Bronchial epithelial cell (primary cell): ENCODE measurements at regions not wholly inside any gene's neighbourhood (a gene's known extent, or its start where the extent isn't known, plus 50 kb on each side); places are given as distances from the start of the nearest gene placed in this dataset.

Source experiments
- DNase-seq: peaks from one replicate; pipeline ENCODE4 v3.0.0-alpha.2; 2010; ENCODE audit warnings: low read depth
- FAIRE-seq: peaks from 2 replicates; lab custom pipeline; 2011; peaks lifted over from hg19 to GRCh38; lab: Jason Lieb, UNC
- H3K27me3 ChIP-seq: 2 replicates; pipeline ENCODE4 v1.5.1; 2011; ENCODE audit warnings: low read length; ENCODE audit not compliant: control insufficient read depth, insufficient read depth
- H3K36me3 ChIP-seq: 2 replicates; pipeline ENCODE4 v1.5.1; 2011; ENCODE audit warnings: low read length; ENCODE audit not compliant: control insufficient read depth, insufficient read depth
- H3K4me3 ChIP-seq: 2 replicates; pipeline ENCODE4 v1.5.1; 2011; ENCODE audit warnings: mild to moderate bottlenecking, low read depth, low read length, control low read depth
- TF ChIP-seq, protein P1 (sequence below): IDR thresholded peaks from 2 replicates; pipeline ENCODE4 v1.5.1; 2011; ENCODE audit warnings: mild to moderate bottlenecking, moderate library complexity, low read length, control low read depth, inconsistent platforms; ENCODE audit not compliant: insufficient read depth, severe bottlenecking

DNA sequence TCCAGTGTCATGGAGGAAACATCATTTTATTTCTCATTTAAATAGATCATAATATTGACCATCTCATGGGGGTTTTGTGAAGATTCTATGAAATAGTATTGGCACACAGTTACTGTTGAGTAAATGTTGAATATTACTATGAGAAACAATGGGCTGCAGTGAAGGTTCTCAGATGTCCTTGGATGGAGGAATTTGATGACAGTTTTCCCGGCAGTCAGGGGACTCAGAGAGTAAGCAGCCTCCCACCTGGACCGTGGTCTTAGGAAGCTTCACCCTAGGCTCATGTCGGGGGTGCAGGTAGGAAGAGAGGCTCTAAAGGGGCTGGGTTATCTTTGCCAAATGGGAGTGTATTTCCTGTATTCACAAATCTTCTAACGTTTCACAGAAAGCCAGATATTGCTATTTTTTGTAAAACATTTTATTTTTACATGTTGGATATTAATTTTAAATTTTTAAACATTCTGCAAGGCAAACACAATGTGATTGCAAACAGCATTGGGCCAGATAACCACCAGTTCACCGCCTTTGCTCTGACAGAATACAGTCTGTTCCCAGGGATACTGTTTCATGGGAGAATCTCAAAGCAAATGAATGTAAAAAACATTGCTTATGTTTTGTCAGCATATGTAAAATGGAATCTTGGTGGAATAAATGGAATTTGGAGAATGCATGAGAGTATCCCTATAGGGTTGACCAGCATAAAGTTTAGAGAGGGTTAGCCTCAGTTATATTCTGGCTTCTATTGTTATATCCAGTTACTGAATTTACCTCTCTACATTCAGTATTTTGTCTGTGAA, 380.8 kb upstream of the TMEM132C start:
- FAIRE-seq (no peak), DNase-seq (no peak)
- TF ChIP-seq, protein P1, sequence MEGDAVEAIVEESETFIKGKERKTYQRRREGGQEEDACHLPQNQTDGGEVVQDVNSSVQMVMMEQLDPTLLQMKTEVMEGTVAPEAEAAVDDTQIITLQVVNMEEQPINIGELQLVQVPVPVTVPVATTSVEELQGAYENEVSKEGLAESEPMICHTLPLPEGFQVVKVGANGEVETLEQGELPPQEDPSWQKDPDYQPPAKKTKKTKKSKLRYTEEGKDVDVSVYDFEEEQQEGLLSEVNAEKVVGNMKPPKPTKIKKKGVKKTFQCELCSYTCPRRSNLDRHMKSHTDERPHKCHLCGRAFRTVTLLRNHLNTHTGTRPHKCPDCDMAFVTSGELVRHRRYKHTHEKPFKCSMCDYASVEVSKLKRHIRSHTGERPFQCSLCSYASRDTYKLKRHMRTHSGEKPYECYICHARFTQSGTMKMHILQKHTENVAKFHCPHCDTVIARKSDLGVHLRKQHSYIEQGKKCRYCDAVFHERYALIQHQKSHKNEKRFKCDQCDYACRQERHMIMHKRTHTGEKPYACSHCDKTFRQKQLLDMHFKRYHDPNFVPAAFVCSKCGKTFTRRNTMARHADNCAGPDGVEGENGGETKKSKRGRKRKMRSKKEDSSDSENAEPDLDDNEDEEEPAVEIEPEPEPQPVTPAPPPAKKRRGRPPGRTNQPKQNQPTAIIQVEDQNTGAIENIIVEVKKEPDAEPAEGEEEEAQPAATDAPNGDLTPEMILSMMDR, result no peak
- no peaks in the 10 kb centered on the region for H3K27me3 ChIP-seq
- H3K36me3 ChIP-seq, result no peaks in the 10 kb centered on the region
- H3K4me3 ChIP-seq, result no peak overlapping the region

DNA sequence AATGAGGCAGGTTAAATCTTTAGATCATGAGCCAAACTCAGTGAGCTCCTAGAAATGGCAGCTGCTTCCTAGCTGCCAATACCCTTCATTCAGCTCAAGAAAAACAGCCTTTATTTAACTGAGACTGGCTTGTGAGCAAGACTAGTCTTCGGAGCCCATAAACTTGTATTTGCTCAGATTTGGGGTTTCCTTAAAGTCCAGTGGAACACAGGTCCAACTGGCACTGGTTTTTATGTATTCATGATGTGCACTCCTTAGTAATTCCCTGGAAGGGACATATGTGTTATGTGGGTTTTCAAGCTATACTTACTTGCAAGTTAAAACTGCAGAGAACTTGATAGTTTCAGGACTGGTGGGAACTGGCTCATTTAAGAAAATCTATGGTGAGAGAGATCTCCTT, 380.1 kb upstream of the TMEM132C start:
- FAIRE-seq, result no peak
- no peak for DNase-seq
- Histone ChIP-seq H3K36me3 (no peaks in the 10 kb centered on the region), H3K4me3 (no peak overlapping the region), H3K27me3 (no peaks in the 10 kb centered on the region)
- TF ChIP-seq, protein P1, result no peak

GRCh38 chr12:127888943-127889719, 377.8 kb upstream of the TMEM132C start:
- Histone ChIP-seq H3K36me3 (no peaks in the 10 kb centered on the region), H3K4me3 (no peak overlapping the region), H3K27me3 (no peaks in the 10 kb centered on the region)
- FAIRE-seq, result peak; percentile 52
- TF ChIP-seq, protein P1, result no peak
- DNase-seq, result no peak

DNA sequence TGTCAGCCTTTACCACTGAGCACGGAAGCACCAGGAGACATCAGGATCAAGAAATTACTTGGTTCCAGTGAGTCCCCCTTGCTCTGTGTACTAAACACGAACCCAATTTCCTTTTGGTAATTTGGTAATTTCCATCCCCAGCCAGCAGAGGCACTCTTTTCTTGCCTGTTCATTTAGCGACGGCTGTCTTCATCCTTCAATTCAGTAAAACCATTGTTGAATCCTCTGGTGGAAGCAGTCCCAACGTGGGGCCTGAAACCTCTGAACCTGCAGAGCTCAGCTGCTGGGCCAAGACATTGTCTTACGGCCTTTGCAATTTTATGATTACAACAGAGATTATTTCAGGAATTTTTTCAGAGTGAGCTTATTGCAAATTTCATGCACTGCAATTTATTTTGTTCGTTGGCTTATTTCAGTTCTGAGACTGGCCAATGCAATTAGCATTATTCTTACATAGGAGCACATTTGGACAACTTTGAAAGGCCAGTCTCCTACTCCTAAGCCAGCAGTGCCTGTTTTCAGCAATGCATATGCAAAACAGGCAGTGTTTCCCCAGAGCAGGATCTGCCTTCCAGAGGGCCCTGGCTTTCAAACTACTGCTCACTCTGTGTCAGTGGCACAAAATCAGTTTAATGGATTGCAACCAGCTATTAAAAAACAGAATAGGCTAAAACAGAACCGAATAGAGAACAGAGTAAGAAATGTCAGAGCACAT, 372.9 kb upstream of the TMEM132C start:
- TF ChIP-seq, protein P1, result no peak
- no peaks in the 10 kb centered on the region for H3K36me3 ChIP-seq
- no peaks in the 10 kb centered on the region for H3K27me3 ChIP-seq
- no peak overlapping the region for H3K4me3 ChIP-seq
- DNase-seq, result no peak
- FAIRE-seq, result no peak

- H3K36me3 ChIP-seq, result no peaks in the 10 kb centered on the region
- DNase-seq (no peak), FAIRE-seq (no peak)
- no peaks in the 10 kb centered on the region for H3K27me3 ChIP-seq
- no peak overlapping the region for H3K4me3 ChIP-seq
- TF ChIP-seq, protein P1, result no peak
These were observed 370.3 kb upstream of the TMEM132C start for GRCh38 chr12:127896661-127897060.
